Parathyroid adenoma (tissue), 2 donors: ENCODE measurements at regions not wholly inside any gene's neighbourhood (a gene's known extent, or its start where the extent isn't known, plus 50 kb on each side); places are given as distances from the start of the nearest gene placed in this dataset.

Source experiments
- H2AFZ ChIP-seq: fragments of 300-600 bp; sonication (generic); one replicate; pipeline ENCODE4 v1.7.0; 2017; ENCODE audit warnings: antibody characterized with exemption, mild to moderate bottlenecking
- H3K27ac ChIP-seq: fragments of 300-600 bp; sonication (generic); one replicate; pipeline ENCODE4 v1.7.0; 2017
- H3K27me3 ChIP-seq: fragments of 300-600 bp; sonication (generic); one replicate; pipeline ENCODE4 v1.7.0; 2017; ENCODE audit warnings: low read length; ENCODE audit not compliant: control insufficient read depth, insufficient read depth
- H3K36me3 ChIP-seq: fragments of 300-600 bp; sonication (generic); one replicate; pipeline ENCODE4 v1.7.0; 2017; ENCODE audit warnings: low read length; ENCODE audit not compliant: control insufficient read depth, insufficient read depth
- H3K4me1 ChIP-seq: fragments of 300-600 bp; sonication (generic); one replicate; pipeline ENCODE4 v1.7.0; 2017; ENCODE audit warnings: control low read depth
- H3K4me2 ChIP-seq: fragments of 300-600 bp; sonication (generic); one replicate; pipeline ENCODE4 v1.7.0; 2017; ENCODE audit warnings: low read length
- H3K4me3 ChIP-seq: fragments of 300-600 bp; sonication (generic); one replicate; pipeline ENCODE4 v1.7.0; 2017; ENCODE audit warnings: low read depth, low read length
- H3K79me2 ChIP-seq: fragments of 300-600 bp; sonication (generic); one replicate; pipeline ENCODE4 v1.7.0; 2017; ENCODE audit warnings: control low read depth
- H3K9ac ChIP-seq: fragments of 300-600 bp; sonication (generic); one replicate; pipeline ENCODE4 v1.7.0; 2017; ENCODE audit warnings: mild to moderate bottlenecking
- H3K9me3 ChIP-seq: fragments of 300-600 bp; sonication (generic); one replicate; pipeline ENCODE4 v1.7.0; 2017; ENCODE audit warnings: low read length; ENCODE audit not compliant: control insufficient read depth
- TF ChIP-seq, protein P1 (sequence below): fragments of 300-600 bp; sonication (generic); IDR thresholded peaks from one replicate; pipeline ENCODE4 v1.7.0; 2017; ENCODE audit warnings: antibody characterized with exemption, mild to moderate bottlenecking
- donor health status: primary hyperparathyroidism.

GRCh38 chr6:106748547-106749207 lies 119.3 kb downstream of the QRSL1 start:
- no peak overlapping the region for H3K4me3 ChIP-seq
- H3K27ac ChIP-seq, result no peak overlapping the region
- no peaks in the 10 kb centered on the region for H3K79me2 ChIP-seq
- no peak overlapping the region for H2AFZ ChIP-seq
- peaks cover 32% of the 10 kb centered on the region for H3K4me1 ChIP-seq
- no peak overlapping the region for H3K9ac ChIP-seq
- no peak overlapping the region for H3K4me2 ChIP-seq
- H3K9me3 ChIP-seq, result no peaks in the 10 kb centered on the region
- H3K27me3 ChIP-seq, result no peaks in the 10 kb centered on the region
- TF ChIP-seq, protein P1, sequence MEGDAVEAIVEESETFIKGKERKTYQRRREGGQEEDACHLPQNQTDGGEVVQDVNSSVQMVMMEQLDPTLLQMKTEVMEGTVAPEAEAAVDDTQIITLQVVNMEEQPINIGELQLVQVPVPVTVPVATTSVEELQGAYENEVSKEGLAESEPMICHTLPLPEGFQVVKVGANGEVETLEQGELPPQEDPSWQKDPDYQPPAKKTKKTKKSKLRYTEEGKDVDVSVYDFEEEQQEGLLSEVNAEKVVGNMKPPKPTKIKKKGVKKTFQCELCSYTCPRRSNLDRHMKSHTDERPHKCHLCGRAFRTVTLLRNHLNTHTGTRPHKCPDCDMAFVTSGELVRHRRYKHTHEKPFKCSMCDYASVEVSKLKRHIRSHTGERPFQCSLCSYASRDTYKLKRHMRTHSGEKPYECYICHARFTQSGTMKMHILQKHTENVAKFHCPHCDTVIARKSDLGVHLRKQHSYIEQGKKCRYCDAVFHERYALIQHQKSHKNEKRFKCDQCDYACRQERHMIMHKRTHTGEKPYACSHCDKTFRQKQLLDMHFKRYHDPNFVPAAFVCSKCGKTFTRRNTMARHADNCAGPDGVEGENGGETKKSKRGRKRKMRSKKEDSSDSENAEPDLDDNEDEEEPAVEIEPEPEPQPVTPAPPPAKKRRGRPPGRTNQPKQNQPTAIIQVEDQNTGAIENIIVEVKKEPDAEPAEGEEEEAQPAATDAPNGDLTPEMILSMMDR, result no peak
- no peaks in the 10 kb centered on the region for H3K36me3 ChIP-seq

DNA sequence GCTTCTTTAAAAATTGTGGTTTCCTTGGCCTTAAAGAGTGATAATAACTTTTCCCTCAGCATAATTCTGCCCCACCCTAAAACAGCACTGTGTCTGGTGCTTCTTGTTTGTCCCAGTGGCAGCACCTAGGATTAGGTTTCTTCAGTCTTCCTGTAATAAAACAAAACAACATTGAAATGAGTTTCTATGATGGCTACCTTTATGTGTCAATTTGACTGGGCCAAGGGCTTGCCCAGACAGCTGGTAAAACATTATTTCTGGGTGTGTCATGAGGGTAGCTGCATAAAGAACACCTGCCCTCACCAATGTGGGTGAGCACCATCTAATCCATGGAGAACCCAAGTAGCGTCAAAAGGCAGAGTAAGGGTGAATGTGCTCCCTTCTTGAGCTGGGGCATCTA lies 117.8 kb downstream of the QRSL1 start:
- TF ChIP-seq, protein P1, result no peak
- no peak overlapping the region for H3K4me2 ChIP-seq
- peaks cover 36% of the 10 kb centered on the region for H3K4me1 ChIP-seq

DNA sequence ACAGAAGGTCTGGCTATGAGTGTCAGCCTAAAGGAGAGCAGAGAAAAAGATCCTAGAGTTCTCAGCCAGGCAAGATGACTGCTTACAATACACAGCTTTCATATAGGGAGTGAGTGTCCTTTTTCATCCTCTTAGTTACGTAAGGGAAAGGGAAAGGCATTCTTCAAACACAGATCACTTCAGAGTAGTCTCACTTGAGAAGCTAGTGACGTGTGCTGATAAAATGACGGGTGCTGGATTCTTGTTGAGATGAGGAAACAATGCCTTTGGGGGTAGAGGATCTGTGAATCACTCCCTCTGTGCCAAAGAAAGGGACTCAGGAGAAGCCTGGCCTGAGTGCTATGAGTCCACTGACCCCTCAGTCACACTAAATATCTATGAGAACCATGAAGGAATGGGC lies 117.3 kb downstream of the QRSL1 start:
- Histone ChIP-seq H3K9ac (no peak overlapping the region), H3K36me3 (no peaks in the 10 kb centered on the region), H3K27ac (peak overlapping the region; percentile 64), H3K4me3 (no peak overlapping the region), H3K4me1 (peaks cover 36% of the 10 kb centered on the region), H3K9me3 (no peaks in the 10 kb centered on the region), H3K4me2 (no peak overlapping the region), H3K27me3 (no peaks in the 10 kb centered on the region), H2AFZ (peak overlapping the region; percentile 72), H3K79me2 (no peaks in the 10 kb centered on the region)
- TF ChIP-seq, protein P1, result no peak

More for the DNA sequence above, 117.8 kb downstream of the QRSL1 start:
- H3K27me3 ChIP-seq, result no peaks in the 10 kb centered on the region
- peak overlapping the region; percentile 64 for H3K27ac ChIP-seq
- no peaks in the 10 kb centered on the region for H3K9me3 ChIP-seq
- peak overlapping the region; percentile 72 for H2AFZ ChIP-seq
- no peak overlapping the region for H3K4me3 ChIP-seq
- H3K9ac ChIP-seq, result no peak overlapping the region
- H3K79me2 ChIP-seq, result no peaks in the 10 kb centered on the region
- no peaks in the 10 kb centered on the region for H3K36me3 ChIP-seq

GRCh38 chr6:106745824-106746582 lies 116.6 kb downstream of the QRSL1 start:
- no peaks in the 10 kb centered on the region for H3K9me3 ChIP-seq
- H3K4me3 ChIP-seq, result no peak overlapping the region
- H3K27ac ChIP-seq, result peak overlapping the region; percentile 64
- H2AFZ ChIP-seq, result peak overlapping the region; percentile 72
- H3K4me1 ChIP-seq, result peaks cover 36% of the 10 kb centered on the region
- H3K27me3 ChIP-seq, result no peaks in the 10 kb centered on the region
- TF ChIP-seq, protein P1, result no peak
- no peak overlapping the region for H3K4me2 ChIP-seq
- no peak overlapping the region for H3K9ac ChIP-seq
- no peaks in the 10 kb centered on the region for H3K36me3 ChIP-seq
- no peaks in the 10 kb centered on the region for H3K79me2 ChIP-seq
